ENCODE measurements at regions not wholly inside any gene's neighbourhood (a gene's known extent, or its start where the extent isn't known, plus 50 kb on each side); places are given as distances from the start of the nearest gene placed in this dataset.

GRCh38 chr20:22745194-22745500 lies 160.8 kb upstream of the FOXA2 start:
- H4K20me1 ChIP-seq (ENCODE audit: control insufficient read depth, insufficient read depth, low read length, poor library complexity, severe bottlenecking) = no peaks in the 10 kb centered on the region
- no peaks in the 10 kb centered on the region for H3K4me1 ChIP-seq (ENCODE audit: control insufficient read depth in 2 of 2, insufficient read depth in 2 of 2, low read length in 2 of 2)
- Mint-ChIP-seq H3K4me3 (no peak overlapping the region), H3K27me3 (no peaks in the 10 kb centered on the region), H3K9me3 (ENCODE audit: insufficient read depth) (no peaks in the 10 kb centered on the region), H3K27ac (no peak overlapping the region), H3K4me1 (no peaks in the 10 kb centered on the region)
- H3K4me3 ChIP-seq (ENCODE audit: control extremely low read depth in 1 of 5, extremely low read depth in 1 of 5, insufficient read depth in 1 of 5, low read depth in 2 of 5, low read length in 4 of 5) = no peak overlapping the region
- H2AFZ ChIP-seq (ENCODE audit: insufficient read depth, low read depth, low read length, poor library complexity, severe bottlenecking) = no peak overlapping the region
- ATAC-seq (ENCODE audit: low read depth) = no peak
- H3K4me2 ChIP-seq (replicated peaks; ENCODE audit: low read depth, low read length, poor library complexity, severe bottlenecking) = no peak overlapping the region
- no peaks in the 10 kb centered on the region for H3K27me3 ChIP-seq (replicated peaks in 1 of 4; ENCODE audit: control extremely low read depth in 1 of 4, control insufficient read depth in 3 of 4, insufficient read depth in 4 of 4, low read length in 3 of 4)
- DNase-seq = no peak
- intact Hi-C loops (cut with micrococcal nuclease) = no loop called here
- CTCF ChIA-PET = no interaction called here
- POLR2A ChIA-PET = no interaction called here
- no CpG with 5 or more reads among the region's 1 CpG for WGBS (ENCODE audit: insufficient coverage)
- TF ChIP-seq CTCF (IDR thresholded peaks at IDR 0.05) (no peak), EZH2 (IDR thresholded peaks at IDR 0.05; ENCODE audit: borderline replicate concordance, insufficient read depth, low read depth, low read length, poor library complexity, severe bottlenecking) (no peak)
- no peaks in the 10 kb centered on the region for H3K36me3 ChIP-seq (replicated peaks in 1 of 2; ENCODE audit: control extremely low read depth in 1 of 2, control insufficient read depth in 1 of 2, extremely low read depth in 1 of 2, insufficient read depth in 2 of 2, low read length in 1 of 2)
- peaks cover 0 to 7% (median 5%) of the 10 kb centered on the region in 3 donors for H3K9me3 ChIP-seq (ENCODE audit: control extremely low read depth in 1 of 3, control insufficient read depth in 2 of 3, insufficient read depth in 1 of 3, low read length in 2 of 3)
- no peaks in the 10 kb centered on the region for H3K79me2 ChIP-seq (ENCODE audit: control insufficient read depth, insufficient read depth, low read length)
- H3K27ac ChIP-seq (ENCODE audit: low read length in 2 of 2) = no peak overlapping the region
- H3K9ac ChIP-seq (ENCODE audit: low read length) = no peak overlapping the region

GRCh38 chr20:22746957-22747356 lies 162.6 kb upstream of the FOXA2 start:
- H3K9ac ChIP-seq (ENCODE audit: low read length) = no peak overlapping the region
- TF ChIP-seq EZH2 (IDR thresholded peaks at IDR 0.05; ENCODE audit: borderline replicate concordance, insufficient read depth, low read depth, low read length, poor library complexity, severe bottlenecking) (no peak), CTCF (IDR thresholded peaks at IDR 0.05) (no peak)
- H3K4me3 Mint-ChIP-seq = no peak overlapping the region
- H2AFZ ChIP-seq (ENCODE audit: insufficient read depth, low read depth, low read length, poor library complexity, severe bottlenecking) = no peak overlapping the region
- peaks cover 0 to 7% (median 5%) of the 10 kb centered on the region in 3 donors for H3K9me3 ChIP-seq (ENCODE audit: control extremely low read depth in 1 of 3, control insufficient read depth in 2 of 3, insufficient read depth in 1 of 3, low read length in 2 of 3)
- no peaks in the 10 kb centered on the region for H3K4me1 ChIP-seq (ENCODE audit: control insufficient read depth in 2 of 2, insufficient read depth in 2 of 2, low read length in 2 of 2)
- H3K27ac ChIP-seq (ENCODE audit: low read length in 2 of 2) = no peak overlapping the region
- WGBS (ENCODE audit: insufficient coverage) = 98% methylated on average over 4 of the region's 5 CpGs
- DNase-seq = no peak
- H3K27me3 ChIP-seq (replicated peaks in 1 of 4; ENCODE audit: control extremely low read depth in 1 of 4, control insufficient read depth in 3 of 4, insufficient read depth in 4 of 4, low read length in 3 of 4) = no peaks in the 10 kb centered on the region
- H3K27me3 Mint-ChIP-seq = no peaks in the 10 kb centered on the region
- H3K36me3 ChIP-seq (replicated peaks in 1 of 2; ENCODE audit: control extremely low read depth in 1 of 2, control insufficient read depth in 1 of 2, extremely low read depth in 1 of 2, insufficient read depth in 2 of 2, low read length in 1 of 2) = no peaks in the 10 kb centered on the region
- no peak overlapping the region for H3K4me3 ChIP-seq (ENCODE audit: control extremely low read depth in 1 of 5, extremely low read depth in 1 of 5, insufficient read depth in 1 of 5, low read depth in 2 of 5, low read length in 4 of 5)
- no peak for ATAC-seq (ENCODE audit: low read depth)
- H3K9me3 Mint-ChIP-seq (ENCODE audit: insufficient read depth) = no peaks in the 10 kb centered on the region
- intact Hi-C loops (cut with micrococcal nuclease) = no loop called here
- no peaks in the 10 kb centered on the region for H3K79me2 ChIP-seq (ENCODE audit: control insufficient read depth, insufficient read depth, low read length)
- H4K20me1 ChIP-seq (ENCODE audit: control insufficient read depth, insufficient read depth, low read length, poor library complexity, severe bottlenecking) = no peaks in the 10 kb centered on the region
- H3K4me1 Mint-ChIP-seq = no peaks in the 10 kb centered on the region
- ChIA-PET CTCF (no interaction called here), POLR2A (no interaction called here)
- no peak overlapping the region for H3K4me2 ChIP-seq (replicated peaks; ENCODE audit: low read depth, low read length, poor library complexity, severe bottlenecking)
- no peak overlapping the region for H3K27ac Mint-ChIP-seq
